ENCODE measurements at regions not wholly inside any gene's neighbourhood (a gene's known extent, or its start where the extent isn't known, plus 50 kb on each side); places are given as distances from the start of the nearest gene placed in this dataset.

- no peak overlapping the region for H2AFZ ChIP-seq (ENCODE audit: low read depth)
- no peaks in the 10 kb centered on the region for H3K4me1 ChIP-seq (ENCODE audit: low read depth, poor library complexity, severe bottlenecking)
- H3K27ac ChIP-seq, result no peak overlapping the region
- TF ChIP-seq CTCF (conservative IDR thresholded peaks at IDR 0.05; ENCODE audit: low read depth, low read length), result no peak
- no peaks in the 10 kb centered on the region for H3K79me2 ChIP-seq (ENCODE audit: insufficient read depth, low read depth)
- no peaks in the 10 kb centered on the region for H3K27me3 ChIP-seq (ENCODE audit: insufficient read depth, low read depth)
- H3K4me2 ChIP-seq, result no peak overlapping the region
- no peaks in the 10 kb centered on the region for H4K20me1 ChIP-seq (ENCODE audit: insufficient read depth)
- H3K4me3 ChIP-seq (IDR thresholded peaks at IDR 0.05; ENCODE audit: insufficient read depth, low read depth, low read length), result no peak overlapping the region
- H3K36me3 ChIP-seq (ENCODE audit: insufficient read depth), result no peaks in the 10 kb centered on the region
- H3K9ac ChIP-seq, result no peak overlapping the region
These were observed 283.7 kb upstream of the GATB start for GRCh38 chr4:152044331-152045036.

- no peak for TF ChIP-seq CTCF (conservative IDR thresholded peaks at IDR 0.05; ENCODE audit: low read depth, low read length)
- Histone ChIP-seq H3K9ac (no peak overlapping the region), H2AFZ (ENCODE audit: low read depth) (no peak overlapping the region)
These were observed 280.5 kb upstream of the GATB start for GRCh38 chr4:152041295-152041694.

GRCh38 chr4:152039691-152040090 is 278.9 kb upstream of the GATB start:
- no peaks in the 10 kb centered on the region for H3K79me2 ChIP-seq (ENCODE audit: insufficient read depth, low read depth)
- H2AFZ ChIP-seq (ENCODE audit: low read depth), result no peak overlapping the region
- no peak overlapping the region for H3K4me2 ChIP-seq
- H3K27me3 ChIP-seq (ENCODE audit: insufficient read depth, low read depth), result no peaks in the 10 kb centered on the region
- peaks cover 6% of the 10 kb centered on the region for H3K4me1 ChIP-seq (ENCODE audit: low read depth, poor library complexity, severe bottlenecking)
- no peak overlapping the region for H3K4me3 ChIP-seq (IDR thresholded peaks at IDR 0.05; ENCODE audit: insufficient read depth, low read depth, low read length)
- H3K9ac ChIP-seq, result no peak overlapping the region
- TF ChIP-seq CTCF (conservative IDR thresholded peaks at IDR 0.05; ENCODE audit: low read depth, low read length), result no peak
- H3K36me3 ChIP-seq (ENCODE audit: insufficient read depth), result no peaks in the 10 kb centered on the region
- no peak overlapping the region for H3K27ac ChIP-seq
- no peaks in the 10 kb centered on the region for H4K20me1 ChIP-seq (ENCODE audit: insufficient read depth)

More at GRCh38 chr4:152041295-152041694, 280.5 kb upstream of the GATB start:
- Histone ChIP-seq H3K4me1 (ENCODE audit: low read depth, poor library complexity, severe bottlenecking) (peaks cover 6% of the 10 kb centered on the region), H3K79me2 (ENCODE audit: insufficient read depth, low read depth) (no peaks in the 10 kb centered on the region), H3K36me3 (ENCODE audit: insufficient read depth) (no peaks in the 10 kb centered on the region), H3K27me3 (ENCODE audit: insufficient read depth, low read depth) (no peaks in the 10 kb centered on the region), H3K4me3 (IDR thresholded peaks at IDR 0.05; ENCODE audit: insufficient read depth, low read depth, low read length) (no peak overlapping the region), H4K20me1 (ENCODE audit: insufficient read depth) (no peaks in the 10 kb centered on the region), H3K4me2 (no peak overlapping the region), H3K27ac (no peak overlapping the region)

- no peak for TF ChIP-seq CTCF (conservative IDR thresholded peaks at IDR 0.05; ENCODE audit: low read depth, low read length)
- H3K4me2 ChIP-seq, result no peak overlapping the region
- H3K36me3 ChIP-seq (ENCODE audit: insufficient read depth), result no peaks in the 10 kb centered on the region
- H3K27ac ChIP-seq, result no peak overlapping the region
- no peak overlapping the region for H3K9ac ChIP-seq
- H4K20me1 ChIP-seq (ENCODE audit: insufficient read depth), result no peaks in the 10 kb centered on the region
- H3K4me3 ChIP-seq (IDR thresholded peaks at IDR 0.05; ENCODE audit: insufficient read depth, low read depth, low read length), result no peak overlapping the region
- H3K79me2 ChIP-seq (ENCODE audit: insufficient read depth, low read depth), result no peaks in the 10 kb centered on the region
- peaks cover 6% of the 10 kb centered on the region for H3K4me1 ChIP-seq (ENCODE audit: low read depth, poor library complexity, severe bottlenecking)
- no peak overlapping the region for H2AFZ ChIP-seq (ENCODE audit: low read depth)
- no peaks in the 10 kb centered on the region for H3K27me3 ChIP-seq (ENCODE audit: insufficient read depth, low read depth)
These were observed 278.2 kb upstream of the GATB start for GRCh38 chr4:152039023-152039481.
